Ureter (tissue), 1 donor: ENCODE measurements at regions not wholly inside any gene's neighbourhood (a gene's known extent, or its start where the extent isn't known, plus 50 kb on each side); places are given as distances from the start of the nearest gene placed in this dataset.

ENCODE experiments used
- DNase-seq: peaks from one replicate; pipeline ENCODE4 v3.0.0-alpha.2; 2020; ENCODE audit warnings: low spot score
- donor health status: DM: yes; HTN: yes; CAD: no.

DNA sequence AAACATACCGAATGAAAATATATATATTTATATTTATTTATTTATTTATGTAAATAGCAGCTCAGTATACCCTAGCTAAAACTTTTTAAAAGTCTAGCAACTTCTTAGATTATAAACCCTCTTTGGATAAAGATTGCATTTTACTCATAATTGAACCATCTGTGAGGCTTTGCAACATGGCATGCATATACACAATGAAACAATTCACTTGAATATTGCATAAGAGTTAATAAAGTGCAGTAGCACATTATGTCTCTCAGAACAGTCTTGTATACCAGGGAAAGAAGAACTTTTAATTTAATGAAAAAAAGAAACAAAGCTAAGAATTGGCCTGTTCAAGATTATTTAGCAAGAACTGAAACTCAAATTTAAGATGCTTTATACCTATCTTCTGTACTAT lies 1363.9 kb upstream of the ADGRL2 start:
- no peak for DNase-seq

- no peak for DNase-seq
Measured at GRCh38 chr1:80427881-80428280, 1372.9 kb upstream of the ADGRL2 start.

DNA sequence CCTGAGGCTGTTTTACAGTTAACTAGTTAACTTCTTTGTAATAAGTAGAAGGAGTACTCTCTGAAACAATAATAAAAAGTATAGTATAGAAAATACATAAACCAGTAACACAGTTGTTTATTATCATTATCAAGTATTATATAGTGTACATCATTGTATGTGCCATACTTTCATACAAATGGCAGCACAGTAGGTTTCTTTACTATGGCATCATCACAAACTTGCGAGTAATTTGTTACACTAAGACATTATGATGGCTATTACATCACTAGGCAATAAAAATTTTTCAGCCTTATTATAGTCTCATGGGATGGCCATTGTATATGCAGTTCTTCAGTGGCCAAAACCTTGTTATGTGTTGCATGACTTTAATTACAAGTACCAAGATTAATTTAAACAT lies 1376.5 kb upstream of the ADGRL2 start:
- DNase-seq = no peak

- no peak for DNase-seq
Measured at GRCh38 chr1:80418134-80418533, 1382.6 kb upstream of the ADGRL2 start.

- no peak for DNase-seq
Measured at GRCh38 chr1:80417671-80418070, 1383.1 kb upstream of the ADGRL2 start.

- no peak for DNase-seq
Measured at GRCh38 chr1:80413969-80414368, 1386.8 kb upstream of the ADGRL2 start.

DNA sequence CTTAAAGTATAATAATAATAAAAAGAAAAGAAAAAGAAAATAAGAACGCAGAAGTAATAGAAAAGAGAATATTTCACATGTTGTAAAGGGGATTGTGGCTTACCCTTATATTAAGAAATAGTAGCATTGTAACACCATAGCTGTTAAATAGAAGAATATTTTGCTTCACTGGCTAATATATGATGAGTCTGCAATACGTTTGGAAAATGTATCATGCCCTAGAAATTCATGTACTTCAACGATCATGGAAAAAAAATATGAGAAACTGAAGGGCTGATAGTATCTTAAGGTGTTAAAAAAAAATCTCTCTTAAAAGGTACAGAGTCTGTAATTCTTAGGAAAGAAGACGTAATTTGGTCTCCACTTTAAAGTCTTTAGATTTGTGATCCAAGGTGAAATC lies 1390.5 kb upstream of the ADGRL2 start:
- no peak for DNase-seq

DNA sequence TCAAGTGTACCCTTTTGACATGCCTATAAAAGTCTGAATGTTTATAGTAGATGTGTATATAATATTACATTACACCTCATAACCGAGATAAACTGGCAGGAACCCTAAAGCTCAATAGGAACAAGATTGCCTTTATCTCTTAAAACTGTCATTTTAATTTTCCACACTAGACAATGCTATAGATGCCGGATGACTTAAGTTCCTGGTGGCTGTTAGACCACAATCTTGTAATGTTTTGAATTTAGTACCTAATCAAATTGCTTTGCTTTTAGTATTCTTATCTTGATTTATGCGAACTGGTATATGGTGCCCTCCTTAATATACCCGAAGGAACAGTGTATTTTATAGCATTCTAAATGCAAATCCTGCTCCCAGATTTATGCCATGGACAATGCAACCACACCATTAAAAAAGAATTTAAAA lies 1397.0 kb upstream of the ADGRL4 start:
- DNase-seq = no peak

GRCh38 chr1:80402625-80403024 lies 1396.1 kb upstream of the ADGRL4 start:
- no peak for DNase-seq

- DNase-seq = no peak
Measured at GRCh38 chr1:80401757-80402156, 1395.2 kb upstream of the ADGRL4 start.

GRCh38 chr1:80392529-80392928 lies 1386.0 kb upstream of the ADGRL4 start:
- no peak for DNase-seq

GRCh38 chr1:80385650-80386049 lies 1379.1 kb upstream of the ADGRL4 start:
- no peak for DNase-seq

- DNase-seq = no peak
Measured at GRCh38 chr1:80384959-80385358, 1378.4 kb upstream of the ADGRL4 start.

DNA sequence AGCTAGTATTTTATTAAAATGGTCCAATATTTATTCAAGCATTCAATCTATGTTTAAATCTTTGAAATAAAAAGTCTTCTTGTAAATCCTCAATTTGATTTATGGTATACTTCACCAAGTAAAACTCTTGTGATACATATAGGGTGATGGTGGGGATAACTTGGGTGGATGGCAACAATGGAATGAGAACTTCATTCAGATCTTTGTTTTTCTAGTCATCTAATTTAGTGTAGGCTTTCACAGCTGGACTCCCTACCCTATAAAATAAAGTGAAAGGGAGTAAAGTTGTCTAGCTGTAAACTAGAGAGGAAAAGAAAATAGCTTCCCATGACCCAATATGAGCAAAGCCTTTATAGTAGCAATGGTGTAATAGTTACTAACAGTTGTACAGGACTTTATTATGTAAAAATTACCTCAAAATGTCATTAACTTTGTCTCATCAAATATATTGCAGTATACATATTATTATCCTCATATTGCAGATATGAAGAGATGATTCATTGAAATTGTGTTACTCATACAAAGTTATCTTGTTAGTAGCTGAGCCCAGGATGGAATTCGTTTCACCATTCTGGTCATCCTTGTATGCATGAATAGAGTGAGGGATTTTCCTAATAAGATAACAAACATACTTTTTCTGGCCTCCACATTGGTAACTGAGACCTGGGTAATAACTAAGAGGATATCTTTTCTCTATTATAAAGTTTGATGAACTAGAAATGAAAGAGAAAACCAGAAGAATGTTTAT lies 1377.7 kb upstream of the ADGRL4 start:
- DNase-seq = no peak

DNA sequence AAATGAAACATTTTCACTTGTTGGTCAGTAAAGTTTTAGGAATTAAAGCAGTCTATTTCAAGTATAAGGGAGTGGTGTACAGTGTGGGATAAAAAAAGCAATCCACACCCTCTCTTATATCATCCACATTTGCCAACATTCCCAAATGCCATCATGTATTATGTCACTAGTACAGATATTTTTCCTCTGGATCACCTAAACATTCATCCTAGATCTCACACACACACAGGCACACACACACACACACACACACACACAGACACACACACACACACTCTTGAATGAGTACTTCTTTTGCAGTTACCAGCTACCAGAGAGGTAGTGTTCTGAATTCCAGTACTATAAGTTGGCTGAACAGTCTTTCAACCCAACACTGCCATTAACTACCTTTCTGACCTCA lies 1369.1 kb upstream of the ADGRL4 start:
- DNase-seq = no peak

- DNase-seq = no peak
Measured at GRCh38 chr1:80375109-80375508, 1368.6 kb upstream of the ADGRL4 start.

GRCh38 chr1:80369780-80370179 lies 1363.2 kb upstream of the ADGRL4 start:
- no peak for DNase-seq

DNA sequence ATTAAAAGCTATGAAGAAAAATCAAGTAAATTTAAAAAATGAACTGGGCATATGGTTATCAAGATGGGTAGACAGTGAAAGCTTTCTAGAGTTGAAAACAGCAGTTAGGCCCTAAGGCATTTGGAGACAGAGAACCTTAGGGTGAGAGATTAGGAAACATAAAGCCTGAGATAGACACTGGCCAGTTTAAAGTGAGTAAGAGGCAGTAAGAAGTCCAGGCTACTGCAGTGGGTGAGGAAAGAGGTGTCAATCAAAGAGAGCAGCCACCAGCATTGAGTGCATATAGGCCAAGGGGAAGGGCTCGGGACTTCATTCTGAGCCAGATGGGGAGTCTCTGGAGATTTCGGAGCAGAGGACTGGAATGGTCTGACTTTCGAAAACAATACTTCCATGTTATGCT lies 1360.5 kb upstream of the ADGRL4 start:
- DNase-seq = no peak

DNA sequence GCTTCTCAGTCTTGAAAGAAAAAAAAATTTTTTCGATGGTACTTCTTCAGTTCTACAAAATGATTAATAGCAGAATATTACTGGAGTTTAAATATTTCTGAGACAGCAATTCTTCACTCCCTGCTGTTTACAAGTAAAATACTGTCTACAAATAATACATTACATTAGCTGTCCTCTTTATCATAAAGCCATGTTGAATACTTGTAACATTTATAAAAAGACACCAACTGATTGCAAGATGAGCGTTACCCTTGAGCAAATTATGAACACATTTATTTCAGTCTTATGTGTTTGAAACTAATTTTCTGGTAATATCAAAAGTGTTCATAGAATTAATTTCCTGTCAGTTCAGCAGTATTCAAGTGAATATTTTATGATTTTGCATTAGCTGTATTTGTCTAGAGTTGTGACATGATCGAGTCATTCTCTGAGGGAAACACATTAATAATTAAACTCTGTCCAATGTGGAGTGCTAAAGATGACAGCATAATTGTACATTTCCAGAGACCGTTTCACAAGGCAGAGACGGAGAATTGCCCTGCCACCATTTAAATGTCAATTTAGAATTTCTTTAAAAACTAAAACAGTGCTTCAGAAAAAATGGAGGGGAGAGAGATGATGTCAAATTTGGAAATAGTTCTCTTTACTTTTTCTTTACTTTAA lies 1359.0 kb upstream of the ADGRL4 start:
- no peak for DNase-seq

DNA sequence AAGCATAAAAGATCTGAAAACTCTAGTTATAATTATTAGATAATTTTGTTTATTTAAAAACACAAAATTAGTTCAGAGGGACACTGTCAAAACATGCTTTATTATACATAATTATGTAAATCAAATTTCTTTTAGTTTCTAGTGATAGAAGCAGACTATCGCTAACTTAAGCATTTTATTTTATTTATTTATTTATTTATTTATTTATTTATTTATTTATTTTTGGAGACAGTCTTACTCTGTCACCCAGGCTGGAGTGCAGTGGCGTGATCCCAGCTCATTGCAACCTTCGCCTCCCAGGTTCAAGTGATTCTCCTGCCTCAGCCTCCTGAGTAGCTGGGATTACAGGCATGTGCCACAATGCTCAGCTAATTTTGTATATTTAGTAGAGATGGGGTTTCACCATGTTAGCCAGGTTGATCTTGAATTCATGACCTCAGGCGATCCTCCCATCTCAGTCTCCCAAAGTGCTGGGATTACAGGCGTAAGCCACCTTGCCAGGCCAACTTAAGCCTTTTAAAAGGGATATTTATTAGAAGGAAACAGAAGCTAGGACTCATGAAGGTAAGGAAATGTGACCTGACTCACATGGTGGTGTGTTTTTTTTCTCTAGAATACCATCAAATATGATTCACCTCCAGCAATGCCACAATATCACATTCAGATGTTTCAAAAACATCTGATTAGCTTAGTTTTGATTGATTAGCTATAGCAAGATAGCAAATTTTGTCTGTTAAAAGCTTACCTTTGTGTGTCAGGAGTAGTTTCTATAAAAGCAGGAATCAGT lies 1357.4 kb upstream of the ADGRL4 start:
- DNase-seq = no peak

DNA sequence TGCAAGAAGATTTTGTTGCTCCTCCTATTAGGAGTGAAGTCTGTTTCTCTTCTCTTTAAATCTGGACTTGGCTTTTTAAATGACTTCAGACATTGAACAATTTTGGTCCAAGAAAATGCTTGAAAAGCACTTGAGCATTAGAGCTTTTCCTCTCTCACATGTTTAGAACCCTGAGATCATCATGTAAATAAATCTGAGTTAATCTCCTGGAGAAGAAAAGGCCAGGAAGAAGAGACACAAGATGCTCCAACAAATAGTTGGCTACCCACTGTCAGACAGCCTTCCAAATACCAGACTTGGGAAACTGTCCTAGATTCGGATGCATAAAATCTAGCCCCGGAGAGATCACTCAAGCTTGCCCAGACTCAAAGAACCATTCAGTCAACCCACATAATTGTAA lies 1353.1 kb upstream of the ADGRL4 start:
- DNase-seq = no peak

DNA sequence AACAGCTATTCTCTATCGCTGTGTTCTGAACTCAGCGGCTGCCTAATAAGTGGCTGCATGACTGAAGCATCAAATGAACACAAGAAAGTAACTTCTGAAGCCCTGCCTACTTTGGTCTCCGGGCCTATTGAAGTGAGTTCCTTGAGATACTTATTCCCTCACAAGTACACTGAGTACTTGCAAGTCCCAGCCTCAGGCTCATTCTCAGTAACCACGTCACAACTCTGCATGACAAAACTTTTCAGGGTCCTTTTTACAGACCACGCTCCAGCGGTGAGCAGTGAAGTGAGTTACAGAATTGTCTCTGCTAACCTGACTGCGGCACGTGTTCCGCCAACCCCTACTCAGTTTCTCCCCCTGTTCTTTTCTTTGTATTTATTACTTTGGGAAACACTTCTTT lies 1342.7 kb upstream of the ADGRL4 start:
- no peak for DNase-seq

- no peak for DNase-seq
Measured at GRCh38 chr1:80341021-80341420, 1334.5 kb upstream of the ADGRL4 start.
